ENCODE measurements at regions not wholly inside any gene's neighbourhood (a gene's known extent, or its start where the extent isn't known, plus 50 kb on each side); places are given as distances from the start of the nearest gene placed in this dataset.

GRCh38 chr2:88835726-88836125, 144.3 kb downstream of the RPIA start:
- Histone ChIP-seq H3K79me2 (ENCODE audit: insufficient read depth, low read length) (no peaks in the 10 kb centered on the region), H3K9me3 (replicated peaks in 1 of 2; ENCODE audit: control insufficient read depth in 1 of 2, insufficient read depth in 1 of 2, low read length in 2 of 2) (no peaks in the 10 kb centered on the region), H3K4me3 (replicated peaks in 1 of 3; ENCODE audit: low read depth in 2 of 3, low read length in 3 of 3) (no peak overlapping the region), H3K36me3 (replicated peaks in 1 of 2; ENCODE audit: control insufficient read depth in 1 of 2, insufficient read depth in 2 of 2, low read length in 2 of 2) (no peaks in the 10 kb centered on the region), H3K27ac (ENCODE audit: low read depth in 1 of 2, low read length in 2 of 2) (no peak overlapping the region), H3K4me2 (replicated peaks; ENCODE audit: extremely low read depth, low read length, poor library complexity, severe bottlenecking) (no peak overlapping the region), H3K27me3 (ENCODE audit: control insufficient read depth in 2 of 2, insufficient read depth in 2 of 2, low read length in 2 of 2) (no peaks in the 10 kb centered on the region), H3K4me1 (ENCODE audit: control insufficient read depth in 1 of 2, insufficient read depth in 2 of 2, low read length in 2 of 2) (peaks cover 13 to 15% of the 10 kb centered on the region in 2 donors), H3K9ac (ENCODE audit: insufficient read depth, low read length, poor library complexity, severe bottlenecking) (no peak overlapping the region), H2AFZ (ENCODE audit: insufficient read depth, low read depth, low read length, poor library complexity, severe bottlenecking) (no peak overlapping the region), H4K20me1 (ENCODE audit: insufficient read depth, low read length) (no peaks in the 10 kb centered on the region)
- no CpG with 5 or more reads among the region's 2 CpGs for WGBS (ENCODE audit: insufficient coverage)
- Mint-ChIP-seq H3K27me3 (ENCODE audit: low read depth in 3 of 3) (peaks cover 0 to 2% (median 1%) of the 10 kb centered on the region in 3 donors), H3K36me3 (no peaks in the 10 kb centered on the region), H3K9me3 (no peaks in the 10 kb centered on the region), H3K4me1 (peaks cover 15% of the 10 kb centered on the region), H3K4me3 (no peak overlapping the region), H3K27ac (no peak overlapping the region)
- TF ChIP-seq CTCF (IDR thresholded peaks at IDR 0.05) = no peak
- DNase-seq = no peak
- intact Hi-C loops (cut with micrococcal nuclease) = no loop called here

GRCh38 chr2:88836351-88836750, 144.9 kb downstream of the RPIA start:
- no peak overlapping the region for H3K4me2 ChIP-seq (replicated peaks; ENCODE audit: extremely low read depth, low read length, poor library complexity, severe bottlenecking)
- Mint-ChIP-seq H3K4me1 (peaks cover 12% of the 10 kb centered on the region), H3K4me3 (no peak overlapping the region), H3K9me3 (no peaks in the 10 kb centered on the region), H3K27me3 (ENCODE audit: low read depth in 3 of 3) (peaks cover 0 to under 1% (median 0%) of the 10 kb centered on the region in 3 donors), H3K27ac (peak overlapping the region in 1 of 7 donors; percentile 46), H3K36me3 (no peaks in the 10 kb centered on the region)
- no peak overlapping the region for H3K27ac ChIP-seq (ENCODE audit: low read depth in 1 of 2, low read length in 2 of 2)
- H3K27me3 ChIP-seq (ENCODE audit: control insufficient read depth in 2 of 2, insufficient read depth in 2 of 2, low read length in 2 of 2) = no peaks in the 10 kb centered on the region
- H3K9ac ChIP-seq (ENCODE audit: insufficient read depth, low read length, poor library complexity, severe bottlenecking) = no peak overlapping the region
- no peak overlapping the region for H2AFZ ChIP-seq (ENCODE audit: insufficient read depth, low read depth, low read length, poor library complexity, severe bottlenecking)
- no peak for DNase-seq
- H3K79me2 ChIP-seq (ENCODE audit: insufficient read depth, low read length) = no peaks in the 10 kb centered on the region
- H3K9me3 ChIP-seq (replicated peaks in 1 of 2; ENCODE audit: control insufficient read depth in 1 of 2, insufficient read depth in 1 of 2, low read length in 2 of 2) = no peaks in the 10 kb centered on the region
- H4K20me1 ChIP-seq (ENCODE audit: insufficient read depth, low read length) = no peaks in the 10 kb centered on the region
- H3K4me3 ChIP-seq (replicated peaks in 1 of 3; ENCODE audit: low read depth in 2 of 3, low read length in 3 of 3) = no peak overlapping the region
- intact Hi-C loops (cut with micrococcal nuclease) = no loop called here
- H3K4me1 ChIP-seq (ENCODE audit: control insufficient read depth in 1 of 2, insufficient read depth in 2 of 2, low read length in 2 of 2) = peaks cover 13 to 15% of the 10 kb centered on the region in 2 donors
- no peaks in the 10 kb centered on the region for H3K36me3 ChIP-seq (replicated peaks in 1 of 2; ENCODE audit: control insufficient read depth in 1 of 2, insufficient read depth in 2 of 2, low read length in 2 of 2)
- no peak for TF ChIP-seq CTCF (IDR thresholded peaks at IDR 0.05)

All from CD14-positive monocyte (primary cell).